HG02884 (cell line): ENCODE measurements at regions not wholly inside any gene's neighbourhood (a gene's known extent, or its start where the extent isn't known, plus 50 kb on each side); places are given as distances from the start of the nearest gene placed in this dataset.

Experiments
- ATAC-seq: cut with Tn5 transposase; IDR thresholded peaks from one replicate; pipeline ENCODE4 v1.9.1; 2021; ENCODE audit warnings: mild to moderate bottlenecking, moderate library complexity; ENCODE audit not compliant: unreplicated experiment

- no peak for ATAC-seq
These were observed 181.6 kb upstream of the GPR12 start for GRCh38 chr13:26942184-26942583.

DNA sequence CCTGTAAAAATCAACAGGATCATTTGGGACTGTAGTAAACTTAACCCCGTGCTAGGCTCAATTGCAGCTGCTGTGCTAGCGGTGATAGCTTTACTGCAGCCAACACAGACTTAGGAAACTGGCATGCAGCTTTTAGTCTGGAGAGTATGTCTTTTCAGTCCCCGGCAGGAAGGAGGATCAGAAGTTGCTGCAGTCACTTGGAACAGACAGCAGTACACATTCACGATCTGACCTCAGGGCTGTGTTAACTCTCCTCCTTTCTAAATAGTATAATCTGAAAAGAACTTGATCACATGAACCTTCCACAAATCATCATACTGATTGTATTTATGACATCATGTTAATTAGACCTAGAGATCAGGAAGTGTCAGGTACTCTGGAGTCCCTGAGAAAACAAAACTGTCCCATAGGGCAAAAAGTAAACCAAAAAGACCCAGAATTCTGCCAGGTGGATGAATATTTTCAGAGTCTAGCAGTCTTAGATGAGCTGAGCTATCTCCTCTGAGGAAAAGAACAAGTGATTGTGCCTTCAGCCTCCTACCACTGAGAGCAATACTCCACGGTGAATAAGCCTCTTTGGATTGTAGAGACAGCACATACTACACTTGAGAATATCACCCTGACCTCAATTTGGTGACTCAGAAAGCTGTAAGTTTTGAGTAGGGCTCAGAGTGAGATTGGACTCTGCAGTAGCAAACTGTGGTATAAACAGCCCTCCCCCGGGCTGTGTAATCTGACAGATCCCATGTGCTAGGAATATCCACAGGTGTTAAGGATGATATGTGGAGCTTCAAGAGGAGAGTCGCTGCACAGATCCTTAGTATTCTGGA is 181.0 kb upstream of the GPR12 start:
- ATAC-seq = no peak

DNA sequence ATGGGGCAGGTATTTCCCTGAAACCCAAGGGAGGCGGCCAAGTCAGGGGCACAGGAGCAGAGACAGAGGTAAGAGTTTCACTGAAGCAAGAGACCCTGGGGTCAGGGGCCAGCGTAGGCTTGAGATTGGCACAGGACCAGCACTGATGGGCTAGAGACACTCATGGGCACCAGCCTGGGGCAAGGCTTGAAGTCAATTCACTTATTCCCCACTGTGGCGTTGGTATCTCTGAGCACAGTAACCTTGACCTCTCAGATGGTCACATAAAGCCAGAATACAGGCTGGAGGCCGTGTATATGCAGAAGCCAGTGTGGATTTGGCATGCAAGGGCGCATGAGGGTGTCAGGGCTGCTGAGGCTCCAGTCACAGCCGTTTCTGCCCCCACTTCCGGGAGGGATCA is 173.5 kb upstream of the GPR12 start:
- ATAC-seq = no peak

DNA sequence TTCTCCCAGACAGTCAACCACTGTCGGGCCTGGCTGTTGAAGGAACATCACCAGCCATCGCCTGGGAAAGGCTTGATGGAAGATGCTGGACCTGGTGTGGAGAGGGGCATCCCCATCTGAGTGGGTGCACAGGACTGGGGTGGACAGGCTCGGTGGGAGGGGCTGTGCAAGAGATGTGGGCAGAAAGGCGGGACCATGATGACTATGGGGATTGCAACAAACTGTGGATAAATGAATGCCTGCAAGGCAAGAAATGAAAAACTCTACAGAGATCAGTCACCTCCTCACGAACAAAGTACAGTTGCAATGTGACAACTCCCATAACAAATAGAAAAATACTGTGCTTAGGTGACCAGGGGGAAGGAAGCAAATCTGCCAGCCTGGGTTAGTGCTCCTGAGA is 171.9 kb upstream of the GPR12 start:
- no peak for ATAC-seq

DNA sequence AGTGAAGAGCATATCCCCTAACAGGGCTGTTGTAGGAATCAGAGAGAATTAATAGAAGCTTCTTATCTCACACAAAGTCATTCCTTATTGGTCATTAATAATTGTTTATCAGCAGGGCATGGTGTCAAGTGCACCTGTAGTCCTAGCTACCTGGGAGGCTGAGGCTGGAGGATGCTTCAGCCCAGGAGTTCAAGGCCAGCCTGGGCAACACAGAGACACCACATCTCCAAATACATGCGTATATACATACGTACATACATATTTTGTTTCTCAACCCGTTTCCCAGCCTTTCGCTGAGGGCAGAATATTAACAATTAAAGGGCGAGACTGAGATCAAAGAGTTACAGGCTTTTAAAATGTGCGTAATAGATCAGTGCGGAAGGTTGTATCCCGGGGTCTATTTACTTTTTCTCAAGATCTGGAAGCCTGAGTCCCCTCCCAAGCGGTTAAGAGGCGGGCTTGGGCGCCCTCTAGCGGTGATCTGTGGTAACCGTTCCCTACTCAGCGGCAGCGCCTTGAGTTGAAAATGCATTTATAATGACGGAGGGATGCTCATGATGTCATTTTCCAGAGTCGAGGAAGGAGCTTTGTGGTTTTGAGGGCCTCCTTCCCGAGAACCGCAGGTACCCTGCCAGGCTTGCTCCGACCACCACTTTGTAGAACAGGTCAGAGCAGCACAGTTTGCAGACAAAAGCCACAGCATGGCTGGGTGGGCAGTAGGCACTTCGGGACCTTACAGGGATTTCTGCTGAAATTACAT is 169.6 kb upstream of the GPR12 start:
- no peak for ATAC-seq

DNA sequence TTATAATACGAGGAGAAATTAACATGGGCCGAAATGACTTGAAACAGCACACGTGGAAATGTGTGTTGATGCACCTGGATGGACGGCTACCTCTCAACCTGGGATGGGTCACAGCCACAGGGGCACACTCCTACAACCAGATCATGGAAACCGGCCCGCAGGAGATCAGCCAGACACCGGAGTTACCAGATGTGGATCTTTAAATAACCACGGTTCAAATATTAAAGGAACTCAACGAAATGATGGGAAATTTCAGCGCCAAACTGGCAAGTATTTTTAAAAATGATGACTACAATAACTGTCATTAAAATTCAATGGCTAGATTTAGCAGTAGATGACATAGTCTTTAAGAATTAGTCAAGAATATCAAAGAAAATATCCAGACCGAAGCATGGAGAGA is 166.9 kb upstream of the GPR12 start:
- ATAC-seq = no peak

DNA sequence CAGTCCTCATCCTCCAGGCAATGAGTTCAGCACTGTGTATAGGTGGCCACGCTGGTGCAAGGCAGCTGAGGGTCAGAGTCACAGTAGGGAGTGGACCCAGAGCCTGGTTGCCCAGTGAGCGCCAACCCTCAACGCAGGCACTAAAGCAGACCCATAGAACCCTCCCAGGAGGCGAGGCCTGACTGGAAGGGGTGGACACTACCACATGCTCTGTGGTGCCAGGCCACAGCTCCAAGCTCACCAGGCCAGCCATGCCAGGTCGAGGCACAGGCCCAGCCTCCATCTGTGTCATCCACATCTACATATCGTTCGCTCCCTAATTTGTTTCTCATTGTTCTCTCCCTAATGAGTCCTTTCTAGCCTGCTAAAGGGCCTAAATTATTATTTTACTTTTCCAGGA is 165.8 kb upstream of the GPR12 start:
- ATAC-seq = no peak

DNA sequence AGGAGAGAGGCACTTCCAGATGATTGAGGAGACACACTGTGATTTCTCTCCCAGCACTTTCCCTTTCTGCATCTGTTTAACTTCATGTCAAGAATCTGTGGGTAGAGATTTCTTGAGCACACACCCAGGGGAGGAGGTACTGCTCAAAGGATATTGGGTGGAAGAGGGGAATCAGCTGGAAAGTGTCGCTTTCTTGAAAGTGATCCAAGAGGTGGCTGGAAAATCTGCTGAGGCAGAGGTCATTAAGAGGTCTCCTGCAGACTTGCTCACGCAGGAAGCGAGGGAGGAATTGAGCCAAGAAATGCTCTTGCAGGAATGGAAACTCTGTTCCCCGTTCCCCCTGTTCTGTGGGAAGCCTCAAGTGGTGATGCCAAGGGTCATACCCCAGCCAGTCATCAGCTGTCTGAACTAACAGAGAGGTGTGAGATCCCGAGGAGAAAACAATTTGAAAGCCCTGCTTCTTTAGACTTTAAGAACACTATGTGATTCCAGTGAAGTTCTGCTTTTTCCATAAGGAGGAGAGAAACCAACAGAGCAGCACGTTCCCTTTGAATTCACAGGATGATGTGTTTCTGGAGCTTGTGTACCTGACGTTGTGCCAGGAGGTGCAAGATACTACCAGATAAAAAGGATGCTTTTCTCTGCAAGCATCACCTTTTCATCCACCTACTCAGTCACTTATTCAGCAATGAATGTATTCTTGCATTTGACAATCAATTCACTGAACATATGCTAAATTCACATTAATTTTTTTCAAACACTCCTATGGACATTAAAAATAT is 163.4 kb upstream of the GPR12 start:
- no peak for ATAC-seq

DNA sequence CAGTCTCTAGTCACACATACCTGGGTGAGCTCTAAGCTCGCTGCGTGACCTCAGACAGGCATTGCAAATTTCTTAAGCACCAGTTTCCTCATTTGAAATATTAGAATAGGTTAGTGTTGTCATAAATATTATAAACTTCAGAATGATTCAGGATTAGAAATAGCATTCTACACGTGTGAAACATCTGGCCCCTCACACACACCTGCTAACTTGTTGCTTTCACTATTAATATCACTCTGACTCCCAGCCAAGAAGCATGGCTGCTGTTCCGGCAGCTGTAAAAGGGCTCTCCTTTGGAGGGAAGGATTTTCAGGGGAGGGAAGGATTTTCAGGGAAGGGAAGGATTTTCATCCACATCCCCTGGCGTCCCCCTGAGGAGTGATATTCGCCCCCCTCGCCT is 161.3 kb upstream of the GPR12 start:
- ATAC-seq = no peak

GRCh38 chr13:26920614-26921355 is 160.2 kb upstream of the GPR12 start:
- ATAC-seq = no peak

GRCh38 chr13:26919732-26920131 is 159.1 kb upstream of the GPR12 start:
- no peak for ATAC-seq

DNA sequence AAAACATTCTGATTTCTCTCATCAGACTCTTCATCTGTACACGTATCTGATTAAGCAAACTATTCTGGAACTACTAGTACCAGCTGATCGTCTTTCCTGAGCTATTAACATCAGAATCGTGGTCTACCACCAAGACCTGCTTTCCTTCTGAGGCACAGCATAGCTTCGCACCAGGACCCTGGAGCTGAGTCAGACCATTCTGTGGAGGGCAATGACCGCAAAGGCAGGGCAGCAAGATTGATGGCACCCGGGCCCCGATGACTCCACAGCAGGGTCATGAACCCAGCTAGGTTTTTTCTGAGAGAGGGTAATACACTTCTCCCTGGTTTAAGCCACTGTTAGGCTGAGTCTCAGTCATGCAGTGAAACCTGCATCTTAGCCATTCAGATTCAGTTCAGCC is 158.7 kb upstream of the GPR12 start:
- ATAC-seq = no peak

DNA sequence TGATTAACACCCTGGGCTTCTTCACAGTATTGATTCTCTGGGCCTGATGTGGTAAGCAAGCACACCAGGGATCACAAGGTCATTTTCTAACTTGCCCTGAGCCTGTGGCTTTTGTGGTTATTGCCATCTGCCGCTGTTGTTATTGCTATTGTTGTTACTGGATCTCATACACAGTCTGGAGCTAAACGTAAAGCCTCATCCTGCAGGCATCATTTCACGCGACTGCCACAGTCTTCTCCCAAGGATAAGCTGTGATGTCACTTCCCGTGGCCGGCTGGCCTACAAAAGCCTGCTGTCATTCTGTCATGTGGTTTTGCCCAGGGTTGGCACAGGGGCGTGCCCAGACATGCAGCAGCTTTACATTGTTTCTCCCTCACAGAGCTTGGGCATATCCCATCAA is 154.0 kb upstream of the GPR12 start:
- ATAC-seq = no peak

GRCh38 chr13:26914148-26914547 is 153.6 kb upstream of the GPR12 start:
- ATAC-seq = no peak

GRCh38 chr13:26910754-26911465 is 150.3 kb upstream of the GPR12 start:
- ATAC-seq = no peak

- ATAC-seq = no peak
These were observed 148.9 kb upstream of the GPR12 start for GRCh38 chr13:26909477-26909876.

DNA sequence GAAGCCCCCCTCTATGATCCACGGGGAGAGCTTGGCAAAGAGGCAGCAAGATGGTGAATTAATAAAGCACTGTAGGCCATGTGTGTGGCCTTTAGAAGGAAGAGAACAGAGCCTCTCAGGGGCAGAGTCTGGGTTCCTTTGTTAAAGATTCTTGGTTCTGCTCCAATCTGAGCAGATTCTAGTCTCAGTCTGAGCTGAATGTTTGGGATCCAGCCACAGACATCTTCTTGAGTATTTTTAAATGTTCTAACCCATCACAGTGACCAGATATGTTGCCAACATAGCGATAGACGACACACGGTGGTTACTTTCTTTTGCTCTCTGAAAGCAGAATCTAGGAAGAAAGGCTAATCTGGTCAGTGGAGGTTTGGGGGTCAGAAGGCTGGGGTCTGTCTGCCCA is 147.5 kb upstream of the GPR12 start:
- no peak for ATAC-seq

GRCh38 chr13:26899202-26899601 is 138.6 kb upstream of the GPR12 start:
- ATAC-seq = no peak

- no peak for ATAC-seq
These were observed 137.3 kb upstream of the GPR12 start for GRCh38 chr13:26897706-26898550.
